SK-N-MC (cell line): ENCODE measurements at regions not wholly inside any gene's neighbourhood (a gene's known extent, or its start where the extent isn't known, plus 50 kb on each side); places are given as distances from the start of the nearest gene placed in this dataset.
"Not testable (repeated sequence)": the region's sequence is repeated elsewhere in the genome, so short reads cannot be mapped to it uniquely, and the experiment has no call there.

ENCODE experiments used
- DNase-seq: peaks from one replicate; pipeline ENCODE4 v3.0.0-alpha.2; 2011; ENCODE audit warnings: low read depth, low spot score
- H3K27ac ChIP-seq: fragments of 200-600 bp; sonication (generic); 2 replicates; pipeline ENCODE4 v1.5.1; 2016; ENCODE audit warnings: mixed run types
- H3K36me3 ChIP-seq: fragments of 200-600 bp; sonication (generic); 2 replicates; pipeline ENCODE4 v1.6.1; 2017; ENCODE audit warnings: antibody characterized with exemption, low read length, mixed read lengths; ENCODE audit not compliant: insufficient read depth
- H3K4me3 ChIP-seq: fragments of 200-600 bp; sonication (generic); 2 replicates; pipeline ENCODE4 v1.5.1; 2016
- H3K9ac ChIP-seq: fragments of 200-600 bp; sonication (generic); 2 replicates; pipeline ENCODE4 v1.8.0; 2017; ENCODE audit warnings: mixed run types, mixed read lengths; ENCODE audit not compliant: insufficient read length
- H3K9me3 ChIP-seq: fragments of 200-600 bp; sonication (generic); 2 replicates; pipeline ENCODE4 v1.6.1; 2017; ENCODE audit warnings: low read depth, mild to moderate bottlenecking, antibody characterized with exemption, low read length, moderate library complexity, mixed read lengths
- EZH2 ChIP-seq: fragments of 200-600 bp; sonication (generic); IDR thresholded peaks from one replicate; pipeline ENCODE4 v1.6.1; 2017; ENCODE audit warnings: antibody characterized with exemption
- FOXP2 ChIP-seq: optimal IDR thresholded peaks from 2 replicates; pipeline ENCODE3; 2011; ENCODE audit warnings: mild to moderate bottlenecking, moderate library complexity; ENCODE audit not compliant: insufficient read depth; ENCODE audit errors: extremely low read length, control extremely low read depth
- POLR2AphosphoS5 ChIP-seq: IDR thresholded peaks from 2 replicates; pipeline ENCODE4 v1.6.1; 2012; ENCODE audit warnings: mild to moderate bottlenecking, low read depth, low read length, borderline replicate concordance

DNA sequence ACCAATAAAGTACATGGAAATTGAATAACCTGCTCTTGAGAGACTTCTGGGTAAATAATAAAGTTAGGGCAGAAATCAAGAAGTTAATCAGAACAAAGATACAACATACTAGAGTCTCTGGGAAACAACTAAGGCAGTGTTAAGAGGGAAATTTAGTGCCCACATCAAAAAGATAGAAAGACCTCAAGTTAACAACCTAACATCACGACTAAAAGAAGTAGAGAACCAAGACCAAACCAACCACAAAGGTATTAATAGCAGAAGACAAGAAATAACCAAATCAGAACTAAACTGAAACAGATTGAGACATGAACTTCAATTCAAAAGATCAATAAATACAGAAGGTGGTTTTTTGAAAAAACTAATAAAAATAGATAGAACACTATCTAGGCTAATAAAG lies 140.7 kb downstream of the JRKL start:
- Histone ChIP-seq H3K36me3 (no peaks in the 10 kb centered on the region), H3K4me3 (no peak overlapping the region), H3K9me3 (no peaks in the 10 kb centered on the region), H3K9ac (no peak overlapping the region), H3K27ac (no peak overlapping the region)
- no peak for TF ChIP-seq FOXP2
- no peak for TF ChIP-seq EZH2
- TF ChIP-seq POLR2AphosphoS5 = no peak
- DNase-seq = no peak

GRCh38 chr11:96538104-96538503 lies 148.3 kb downstream of the JRKL start:
- TF ChIP-seq FOXP2 = no peak
- TF ChIP-seq POLR2AphosphoS5 = no peak
- TF ChIP-seq EZH2 = no peak
- DNase-seq = no peak
- Histone ChIP-seq H3K9ac (no peak overlapping the region), H3K4me3 (no peak overlapping the region), H3K9me3 (no peaks in the 10 kb centered on the region), H3K36me3 (no peaks in the 10 kb centered on the region), H3K27ac (no peak overlapping the region)

DNA sequence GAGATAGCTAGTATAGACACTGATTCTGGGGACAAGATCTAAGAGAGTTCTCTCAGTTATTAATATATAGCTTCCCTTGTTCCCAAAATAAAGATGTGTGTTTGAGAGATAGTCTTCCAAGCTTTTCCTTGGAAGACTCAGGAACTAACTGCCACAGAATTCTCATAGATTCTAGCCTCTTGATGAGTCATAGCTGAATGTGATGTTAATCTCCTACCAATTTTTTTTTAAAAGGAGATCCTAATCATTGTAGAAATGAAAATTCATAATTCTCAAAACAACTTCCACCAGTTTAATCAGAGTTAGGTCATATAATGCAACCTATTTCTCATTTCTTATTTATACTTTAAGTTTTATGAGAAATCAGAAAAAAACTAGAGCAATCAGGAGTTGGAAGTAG lies 148.8 kb downstream of the JRKL start:
- TF ChIP-seq EZH2 (no peak), FOXP2 (no peak), POLR2AphosphoS5 (no peak)
- H3K9ac ChIP-seq = no peak overlapping the region
- H3K4me3 ChIP-seq = no peak overlapping the region
- H3K27ac ChIP-seq = no peak overlapping the region
- no peaks in the 10 kb centered on the region for H3K36me3 ChIP-seq
- no peak for DNase-seq
- no peaks in the 10 kb centered on the region for H3K9me3 ChIP-seq

DNA sequence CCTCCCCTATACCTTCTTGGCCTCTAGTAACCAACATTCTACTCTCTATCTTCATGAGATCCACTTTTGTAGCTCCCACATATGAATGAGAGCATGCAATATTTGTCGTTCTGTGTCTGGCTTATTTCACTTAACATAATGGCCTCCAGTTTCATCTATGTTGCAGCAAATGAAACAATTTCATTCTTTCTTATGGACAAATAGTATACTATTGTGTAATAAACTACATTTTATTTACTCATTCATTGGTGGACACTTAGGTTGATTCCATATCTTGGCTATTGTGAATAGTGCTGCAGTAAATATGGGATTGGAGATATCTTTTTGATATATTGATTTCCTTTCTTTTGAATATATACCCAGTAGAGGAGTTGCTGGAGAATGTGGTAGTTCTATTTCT lies 151.1 kb downstream of the JRKL start:
- no peak overlapping the region for H3K9ac ChIP-seq
- TF ChIP-seq EZH2 (no peak), FOXP2 (no peak), POLR2AphosphoS5 (no peak)
- no peak for DNase-seq

DNA sequence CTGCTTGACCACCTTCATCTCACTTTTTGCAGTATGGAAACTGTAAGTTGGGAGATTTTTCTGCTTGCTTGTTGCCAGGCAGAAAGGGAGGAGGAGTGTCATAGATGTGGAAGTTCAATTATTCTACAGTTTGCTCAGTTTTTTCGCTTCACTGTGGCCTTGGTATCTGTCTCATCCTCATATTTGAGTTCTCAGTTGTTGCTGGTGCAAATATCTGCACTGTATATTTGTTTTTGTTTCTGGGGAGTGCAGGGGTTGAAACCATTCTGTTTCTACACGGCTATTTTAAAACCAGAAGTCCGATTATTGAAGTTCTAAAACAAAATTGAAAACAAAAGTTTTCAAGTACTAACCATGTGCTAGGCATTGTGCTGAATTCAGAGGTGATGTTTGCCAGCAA lies 153.4 kb downstream of the JRKL start:
- no peak for TF ChIP-seq EZH2
- no peak for TF ChIP-seq FOXP2
- no peak for TF ChIP-seq POLR2AphosphoS5
- DNase-seq = no peak
- H3K9ac ChIP-seq = no peak overlapping the region
- no peak overlapping the region for H3K27ac ChIP-seq
- no peak overlapping the region for H3K4me3 ChIP-seq
- no peaks in the 10 kb centered on the region for H3K9me3 ChIP-seq
- no peaks in the 10 kb centered on the region for H3K36me3 ChIP-seq

More for the DNA sequence above, 151.1 kb downstream of the JRKL start:
- Histone ChIP-seq H3K36me3 (no peaks in the 10 kb centered on the region), H3K27ac (no peak overlapping the region), H3K9me3 (no peaks in the 10 kb centered on the region), H3K4me3 (no peak overlapping the region)

GRCh38 chr11:96545192-96545591 lies 155.4 kb downstream of the JRKL start:
- H3K36me3 ChIP-seq, H3K9me3 ChIP-seq, H3K9ac ChIP-seq, DNase-seq, H3K27ac ChIP-seq: not testable (repeated sequence)
- H3K4me3 ChIP-seq = peak overlapping the region; percentile 33; the same call in 1 of the 2 replicates

GRCh38 chr11:96551136-96551535 lies 161.3 kb downstream of the JRKL start:
- no peak for DNase-seq
- no peak overlapping the region for H3K4me3 ChIP-seq
- TF ChIP-seq POLR2AphosphoS5 (no peak), FOXP2 (no peak), EZH2 (no peak)
- no peak overlapping the region for H3K9ac ChIP-seq
- H3K36me3 ChIP-seq = no peaks in the 10 kb centered on the region
- H3K27ac ChIP-seq = no peak overlapping the region
- no peaks in the 10 kb centered on the region for H3K9me3 ChIP-seq

DNA sequence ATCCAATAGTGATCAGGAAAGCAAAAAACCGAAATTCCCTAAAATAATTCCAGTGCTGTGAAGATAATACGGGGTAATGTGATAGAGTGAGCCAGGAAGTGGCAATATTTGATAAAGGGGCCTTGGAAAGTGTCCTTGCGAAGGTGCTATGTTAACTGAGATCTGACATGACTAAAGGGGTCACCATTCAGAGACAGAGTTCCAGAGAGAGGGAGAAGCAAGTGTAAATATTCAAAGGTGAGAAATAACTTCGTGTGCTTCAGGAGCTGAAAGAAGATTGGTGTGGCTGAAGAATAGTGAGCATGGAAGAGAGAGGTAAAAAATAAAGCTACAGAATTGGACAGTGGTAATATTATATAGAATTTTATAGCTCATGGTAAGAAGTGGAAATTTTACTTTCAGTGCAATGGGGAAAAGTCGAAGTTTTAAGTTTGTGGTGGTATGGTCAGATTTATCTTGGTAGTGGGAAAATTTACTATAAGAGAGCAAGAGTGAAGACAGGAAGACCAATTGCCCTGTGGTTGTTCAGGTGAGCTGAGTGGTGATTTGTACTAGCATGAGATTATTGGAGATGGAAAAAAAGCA lies 164.5 kb downstream of the JRKL start:
- H3K4me3 ChIP-seq = no peak overlapping the region
- H3K27ac ChIP-seq = no peak overlapping the region
- no peaks in the 10 kb centered on the region for H3K36me3 ChIP-seq
- TF ChIP-seq POLR2AphosphoS5 (no peak), FOXP2 (no peak), EZH2 (no peak)
- H3K9me3 ChIP-seq = no peaks in the 10 kb centered on the region
- no peak overlapping the region for H3K9ac ChIP-seq
- no peak for DNase-seq

GRCh38 chr11:96555826-96556225 lies 166.0 kb downstream of the JRKL start:
- H3K4me3 ChIP-seq, H3K27ac ChIP-seq, H3K9me3 ChIP-seq, H3K36me3 ChIP-seq, H3K9ac ChIP-seq, DNase-seq: not testable (repeated sequence)

DNA sequence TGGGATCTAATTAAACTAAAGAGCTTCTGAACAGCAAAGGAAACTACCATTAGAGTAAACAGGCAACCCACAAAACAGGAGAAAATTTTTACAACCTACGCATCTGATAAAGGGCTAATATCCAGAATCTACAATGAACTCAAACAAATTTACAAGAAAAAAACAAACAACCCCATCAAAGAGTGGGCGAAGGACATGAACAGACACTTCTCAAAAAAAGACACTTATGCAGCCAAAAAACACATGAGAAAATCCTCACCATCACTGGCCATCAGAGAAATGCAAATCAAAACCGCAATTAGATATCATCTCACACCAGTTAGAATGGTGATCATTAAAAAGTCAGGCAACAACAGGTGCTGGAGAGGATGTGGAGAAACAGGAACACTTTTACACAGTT lies 170.9 kb downstream of the JRKL start:
- not testable (repeated sequence) for H3K36me3 ChIP-seq, H3K27ac ChIP-seq, DNase-seq, H3K9ac ChIP-seq, H3K9me3 ChIP-seq, H3K4me3 ChIP-seq
